GOT3 (cell line): ENCODE measurements at regions not wholly inside any gene's neighbourhood (a gene's known extent, or its start where the extent isn't known, plus 50 kb on each side); places are given as distances from the start of the nearest gene placed in this dataset.

ENCODE experiments used
- DNase-seq: peaks from one replicate; lab custom pipeline; 2025; ENCODE audit warnings: mixed read lengths; lab: John Stamatoyannopoulos, UW

DNA sequence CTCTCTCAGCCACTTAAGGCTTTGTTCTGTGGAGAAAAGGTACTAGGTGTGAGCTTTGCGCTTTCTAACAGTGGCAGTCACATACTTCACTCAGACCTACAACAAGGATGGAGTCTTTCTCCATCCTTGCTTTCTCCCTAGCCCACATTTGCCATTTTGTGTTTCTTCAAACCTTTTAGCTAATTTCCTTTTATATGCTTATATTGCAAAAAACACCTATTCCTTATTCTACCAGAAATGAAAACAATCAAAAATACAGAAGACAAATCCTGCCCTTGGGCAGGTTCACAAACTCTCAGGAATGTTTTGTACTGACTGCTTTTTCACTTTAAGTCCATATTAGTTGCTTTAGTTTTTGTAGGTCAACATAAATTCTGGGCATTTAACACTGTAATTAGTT is 914.2 kb downstream of the SQOR start:
- DNase-seq: no peak

DNA sequence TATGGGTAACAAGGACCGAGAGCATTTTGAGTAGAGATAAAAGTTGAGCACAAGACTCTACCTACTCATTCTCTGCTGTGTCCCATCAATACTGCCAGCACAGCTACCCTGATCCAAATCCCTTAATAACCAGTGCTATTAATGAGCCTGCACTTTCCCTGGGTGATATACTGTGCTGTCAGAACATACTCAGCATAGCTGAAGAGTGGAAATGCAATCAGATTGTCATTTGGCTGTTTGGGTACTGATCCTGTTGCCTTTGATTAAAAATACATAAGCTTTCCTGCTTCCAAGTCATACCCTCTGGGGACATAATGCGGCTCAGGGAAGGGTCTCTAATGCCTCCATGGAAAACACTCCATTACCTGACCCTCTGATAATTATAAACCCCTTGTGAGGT is 917.5 kb downstream of the SQOR start:
- DNase-seq: no peak

DNA sequence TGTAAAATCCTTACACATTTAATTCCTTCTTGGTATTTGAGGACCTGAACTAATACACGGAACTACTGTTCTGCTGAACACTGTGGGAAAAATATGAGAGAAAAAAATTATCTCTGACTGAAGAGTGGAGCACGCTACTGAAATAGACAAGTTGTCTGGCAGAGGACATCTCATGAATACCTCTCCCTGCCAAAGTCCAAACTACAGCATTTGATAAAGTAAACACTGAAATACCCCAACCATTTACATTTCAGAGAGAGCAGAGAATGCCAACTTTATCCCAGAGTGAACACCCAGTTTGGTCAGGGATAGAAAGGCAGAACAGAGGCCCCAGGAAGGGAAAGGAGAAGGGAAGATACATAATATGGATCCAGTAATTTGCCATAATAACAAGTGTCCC is 920.7 kb downstream of the SQOR start:
- no peak for DNase-seq

GRCh38 chr15:46556010-46556409 is 921.2 kb downstream of the SQOR start:
- DNase-seq: no peak

- no peak for DNase-seq
Measured at GRCh38 chr15:46556559-46557379, 921.9 kb downstream of the SQOR start.

GRCh38 chr15:46567968-46568367 is 933.1 kb downstream of the SQOR start:
- no peak for DNase-seq

GRCh38 chr15:46569781-46570180 is 935.0 kb downstream of the SQOR start:
- DNase-seq: no peak

GRCh38 chr15:46576646-46577395 is 942.0 kb downstream of the SQOR start:
- no peak for DNase-seq

DNA sequence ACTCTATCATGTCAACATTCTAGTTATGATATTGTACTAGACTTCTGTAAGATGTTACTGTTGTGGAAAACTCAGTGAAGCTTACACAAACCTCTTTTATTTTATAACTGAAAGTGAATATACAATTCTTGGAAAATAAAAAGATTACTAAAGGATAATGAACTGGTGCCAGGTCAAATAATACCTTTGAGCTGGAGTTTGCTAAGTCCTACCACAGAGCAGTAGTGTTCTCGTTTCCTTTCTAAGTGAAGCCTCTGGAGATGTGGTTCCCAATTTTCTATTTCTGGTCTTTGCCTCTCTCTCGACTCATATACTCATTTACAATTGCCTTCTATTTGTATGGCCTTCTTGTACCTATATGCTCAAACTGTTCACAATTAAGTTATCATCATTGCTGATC is 942.9 kb downstream of the SQOR start:
- DNase-seq: no peak

DNA sequence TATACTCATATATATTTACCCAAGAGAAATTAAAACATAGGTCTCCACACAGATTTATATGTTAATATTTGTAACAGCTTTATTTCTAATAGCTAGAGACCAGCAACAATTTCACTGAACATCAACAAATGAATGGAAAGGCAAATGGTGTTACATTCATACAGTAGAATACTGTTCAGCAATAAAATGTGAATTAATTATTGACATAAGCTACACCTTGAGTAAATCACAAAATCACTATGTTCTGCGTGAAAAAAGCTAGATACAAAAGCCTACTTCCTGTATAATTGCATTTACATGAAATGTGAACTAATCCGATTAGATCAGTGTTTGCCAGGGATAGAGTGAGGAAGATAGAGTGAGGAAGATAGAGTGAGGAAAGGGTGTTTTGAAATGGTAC is 945.7 kb downstream of the SQOR start:
- DNase-seq: no peak

- DNase-seq: no peak
Measured at GRCh38 chr15:46580924-46581323, 946.1 kb downstream of the SQOR start.

DNA sequence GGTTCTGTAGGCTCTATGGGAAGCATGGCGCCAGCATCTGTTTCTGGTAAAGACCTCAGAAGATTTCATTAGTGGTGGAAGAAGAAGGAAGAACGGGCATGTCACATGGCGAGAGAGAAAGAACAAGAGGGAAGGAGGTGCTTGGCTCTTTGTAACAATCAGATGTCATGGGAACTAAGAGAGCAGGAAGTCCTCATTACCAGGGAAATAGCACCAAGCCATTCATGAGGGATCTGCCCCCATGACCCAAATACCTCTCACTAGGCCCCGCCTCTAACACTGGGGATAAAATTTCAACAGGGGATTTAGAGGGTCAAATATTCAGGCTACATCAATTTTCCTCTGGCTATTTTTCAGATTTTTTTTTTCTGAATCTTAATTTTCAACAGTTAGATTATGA is 954.3 kb downstream of the SQOR start:
- no peak for DNase-seq

GRCh38 chr15:46591462-46591861 is 956.6 kb downstream of the SQOR start:
- DNase-seq: no peak

- DNase-seq: no peak
Measured at GRCh38 chr15:46595016-46595415, 960.2 kb downstream of the SQOR start.

DNA sequence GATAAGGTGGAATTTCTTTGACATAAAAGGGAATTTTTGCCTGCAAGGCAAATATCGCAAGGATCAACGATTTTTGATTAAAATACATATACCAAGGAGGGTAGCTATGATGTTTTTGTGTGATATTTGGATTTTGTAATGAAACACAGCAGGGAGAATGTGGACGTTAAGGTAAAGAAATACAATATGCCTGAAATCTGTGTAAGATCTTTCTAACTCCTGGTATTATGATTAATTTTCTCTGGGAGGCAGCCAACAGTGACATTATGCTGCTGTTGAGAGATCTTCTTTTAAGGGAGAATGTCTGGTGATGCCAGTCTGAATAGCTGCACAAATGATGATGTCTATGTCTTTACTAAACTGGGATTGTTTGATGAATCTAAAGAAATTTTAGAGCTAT is 972.2 kb downstream of the SQOR start:
- DNase-seq: no peak

DNA sequence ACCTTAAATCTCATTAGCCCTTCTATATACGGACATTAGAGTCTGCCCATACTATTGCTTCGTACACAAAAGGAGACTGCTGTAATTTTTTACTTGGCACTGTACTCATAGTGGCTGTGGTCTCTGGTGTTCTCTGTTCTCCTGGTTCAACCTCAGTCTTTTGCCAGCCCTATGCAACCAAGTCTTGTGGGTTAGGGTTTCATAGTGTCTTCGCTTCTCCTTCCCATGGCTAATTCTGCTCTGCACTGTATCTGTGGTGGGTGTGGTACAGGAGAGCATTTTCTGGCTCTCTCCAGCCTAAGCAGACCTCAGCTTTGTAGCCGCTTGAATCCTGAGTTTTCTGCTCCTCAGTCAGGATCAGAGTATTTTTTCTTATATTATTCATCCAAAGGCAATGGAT is 981.2 kb downstream of the SQOR start:
- no peak for DNase-seq

- no peak for DNase-seq
Measured at GRCh38 chr15:46617507-46617906, 982.7 kb downstream of the SQOR start.

DNA sequence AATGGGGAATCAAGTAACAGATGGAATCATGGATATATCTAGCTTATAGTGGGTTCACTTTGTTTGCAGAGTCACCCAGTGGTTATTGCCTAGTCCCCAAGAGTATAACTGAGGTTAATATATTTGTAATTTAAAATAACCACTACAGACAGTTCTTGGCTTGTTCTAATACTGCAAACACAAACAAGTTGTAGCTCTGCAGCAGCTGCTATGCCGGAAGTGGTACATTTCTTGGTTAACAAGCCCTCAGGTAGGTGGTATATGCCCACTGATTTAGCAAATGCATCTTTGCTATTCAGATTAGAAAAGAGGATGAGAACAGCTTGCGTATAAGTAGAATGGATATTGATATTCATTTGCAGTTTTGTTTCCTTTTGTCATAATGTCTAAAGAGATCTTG is 984.2 kb downstream of the SQOR start:
- no peak for DNase-seq

DNA sequence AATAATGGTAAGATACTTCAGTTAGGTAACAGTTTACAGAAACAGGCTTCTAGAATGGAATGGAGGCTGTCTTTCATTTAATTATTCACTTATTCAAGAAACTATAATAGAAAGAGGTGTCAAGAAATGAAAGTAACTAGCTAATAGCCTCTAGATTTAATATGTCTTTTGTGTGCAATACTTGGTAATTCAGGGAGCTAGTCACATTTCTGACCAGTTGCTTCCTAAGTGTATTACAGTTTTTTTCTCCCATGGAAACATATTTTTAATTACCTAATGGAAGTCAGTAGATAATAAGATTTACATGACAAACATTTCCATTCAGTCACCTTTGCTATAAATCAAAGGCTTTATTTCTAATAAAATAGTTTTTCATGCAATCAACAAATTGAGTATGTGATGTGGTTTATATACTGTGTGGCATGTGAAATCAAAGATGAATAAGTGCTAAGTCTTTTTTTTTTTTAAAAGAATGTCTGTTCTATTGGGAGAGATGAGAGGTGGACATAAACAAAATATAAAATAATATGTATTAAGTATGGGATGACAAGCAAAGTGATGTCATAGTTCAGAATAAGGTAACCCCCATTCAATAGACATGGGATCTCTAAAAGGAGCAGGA is 985.7 kb downstream of the SQOR start:
- no peak for DNase-seq

DNA sequence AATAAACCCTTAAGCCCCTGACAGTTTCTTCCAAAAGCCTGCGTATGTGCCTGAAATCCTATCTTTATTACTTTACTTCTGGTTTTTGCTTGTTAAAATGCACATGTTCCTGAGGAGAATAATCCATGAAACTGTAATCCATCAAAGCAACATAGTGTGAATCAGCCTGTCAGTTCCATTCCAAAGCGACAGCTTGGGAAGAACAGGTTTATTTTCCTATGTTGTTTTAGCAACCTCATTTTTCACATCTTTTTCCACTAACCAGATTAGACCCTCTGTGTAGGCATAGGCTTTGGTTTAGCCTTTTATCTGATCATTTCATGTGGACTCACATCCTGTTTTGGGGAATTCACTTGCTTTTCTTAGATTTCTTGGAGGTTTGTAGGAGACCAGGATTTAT is 988.0 kb downstream of the SQOR start:
- no peak for DNase-seq

- DNase-seq: no peak
Measured at GRCh38 chr15:46636206-46636605, 1001.4 kb downstream of the SQOR start.

GRCh38 chr15:46644501-46645481 is 1010.0 kb downstream of the SQOR start:
- no peak for DNase-seq
